ENCODE measurements at regions not wholly inside any gene's neighbourhood (a gene's known extent, or its start where the extent isn't known, plus 50 kb on each side); places are given as distances from the start of the nearest gene placed in this dataset.

- no peak for DNase-seq
Observed at GRCh38 chr6:71399279-71399678, 110.7 kb downstream of the OGFRL1 start.

GRCh38 chr6:71400852-71401251, 112.2 kb downstream of the OGFRL1 start:
- DNase-seq, result no peak

- DNase-seq, result no peak
Observed at GRCh38 chr6:71402096-71402495, 113.5 kb downstream of the OGFRL1 start.

DNA sequence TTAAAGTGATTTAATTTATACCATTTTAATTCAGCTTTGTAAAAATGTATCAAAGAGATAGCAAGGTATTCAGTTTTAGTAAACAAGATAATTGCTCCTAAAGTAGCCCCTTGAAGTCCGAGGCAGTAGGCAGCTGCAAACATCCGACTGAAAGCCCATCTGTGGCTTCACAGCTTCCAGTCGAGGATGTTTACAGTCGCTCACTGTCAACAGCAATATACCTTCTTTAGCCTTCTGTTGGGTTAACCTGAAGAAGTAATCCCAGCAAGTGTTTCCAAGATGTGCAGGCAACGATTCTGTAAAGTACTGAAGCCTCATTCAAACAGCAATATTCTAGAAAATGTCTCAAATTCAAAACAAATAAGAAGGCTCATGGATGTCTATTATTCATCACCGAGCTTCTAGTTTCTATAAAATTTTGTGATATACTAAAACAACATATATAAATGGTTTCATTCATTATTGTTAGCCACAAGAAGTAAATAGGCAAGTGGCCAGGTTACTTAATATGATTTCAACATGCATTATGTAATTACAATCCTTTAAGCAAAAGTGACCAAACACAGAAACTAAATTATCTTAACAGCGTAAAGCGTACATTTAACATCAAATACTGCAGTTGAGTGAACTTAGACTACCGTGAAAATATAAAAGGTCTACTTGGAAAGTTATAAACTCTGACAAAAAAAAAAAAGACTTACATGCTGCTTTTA, 115.0 kb downstream of the OGFRL1 start:
- no peak for DNase-seq

- no peak for DNase-seq
Observed at GRCh38 chr6:71404145-71404966, 115.7 kb downstream of the OGFRL1 start.

- DNase-seq, result no peak
Observed at GRCh38 chr6:71404967-71405278, 116.3 kb downstream of the OGFRL1 start.

DNA sequence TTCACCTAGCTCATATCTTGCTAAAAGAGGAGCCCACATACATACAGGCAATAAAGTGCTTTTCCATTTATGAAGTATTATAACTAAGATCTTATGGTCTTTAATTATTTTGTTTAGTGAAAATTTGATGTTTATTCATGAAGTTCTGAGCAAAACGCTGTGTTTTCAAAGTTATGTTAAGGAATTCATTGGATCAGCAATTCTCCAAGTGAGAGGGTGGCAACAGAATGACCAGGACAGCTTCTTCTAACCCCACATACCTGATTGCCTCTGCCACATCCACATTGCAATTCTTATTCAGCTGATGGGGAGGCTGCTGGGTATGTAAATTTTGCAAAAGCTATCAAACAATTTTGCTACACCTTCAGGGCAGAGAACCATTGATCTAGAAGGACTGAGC, 116.8 kb downstream of the OGFRL1 start:
- DNase-seq, result no peak

- DNase-seq, result no peak
Observed at GRCh38 chr6:71406865-71407860, 118.6 kb downstream of the OGFRL1 start.

DNA sequence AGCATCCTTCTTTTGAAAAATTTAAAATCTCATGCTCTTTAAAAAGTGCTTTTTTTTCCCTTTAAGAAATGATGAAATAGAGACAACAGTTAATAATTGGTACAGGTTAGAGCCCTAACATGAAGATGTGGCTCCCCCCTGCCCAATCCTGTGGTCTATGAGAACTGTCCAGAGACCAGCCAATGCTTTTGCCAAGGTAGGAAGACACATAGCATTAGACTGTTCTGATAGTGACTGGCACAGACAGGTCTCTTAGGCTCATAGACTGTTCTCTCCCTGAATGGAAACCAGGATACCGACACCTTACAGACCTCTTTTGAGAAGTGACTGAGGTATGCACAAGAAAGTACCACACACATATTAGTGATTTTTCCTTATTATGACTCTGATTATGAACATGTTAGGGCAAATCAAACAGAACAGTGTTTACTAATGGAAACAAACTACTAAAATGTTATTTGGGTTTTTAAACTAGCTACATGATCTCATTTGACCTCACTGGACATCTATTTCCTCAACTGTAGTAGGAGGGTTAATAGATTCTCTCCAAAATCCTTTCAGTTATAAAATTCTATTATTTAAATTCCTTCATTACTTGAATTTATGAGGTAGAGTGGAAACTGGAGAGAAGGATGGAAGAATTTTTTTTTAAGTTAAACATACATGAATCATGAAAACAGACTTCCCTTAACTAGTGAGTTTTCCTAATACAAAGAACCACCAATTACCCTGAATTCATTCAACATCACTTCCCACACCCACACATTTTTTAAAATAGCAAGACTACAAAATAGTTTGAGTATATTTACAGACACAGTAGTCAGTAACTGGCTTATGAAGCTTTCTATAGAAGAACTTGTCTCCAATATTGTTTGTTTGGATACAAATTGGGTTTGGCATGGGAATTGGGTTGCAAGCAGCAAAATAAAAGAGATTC, 120.4 kb downstream of the OGFRL1 start:
- DNase-seq, result no peak

- DNase-seq, result no peak
Observed at GRCh38 chr6:71410164-71410566, 121.6 kb downstream of the OGFRL1 start.

DNA sequence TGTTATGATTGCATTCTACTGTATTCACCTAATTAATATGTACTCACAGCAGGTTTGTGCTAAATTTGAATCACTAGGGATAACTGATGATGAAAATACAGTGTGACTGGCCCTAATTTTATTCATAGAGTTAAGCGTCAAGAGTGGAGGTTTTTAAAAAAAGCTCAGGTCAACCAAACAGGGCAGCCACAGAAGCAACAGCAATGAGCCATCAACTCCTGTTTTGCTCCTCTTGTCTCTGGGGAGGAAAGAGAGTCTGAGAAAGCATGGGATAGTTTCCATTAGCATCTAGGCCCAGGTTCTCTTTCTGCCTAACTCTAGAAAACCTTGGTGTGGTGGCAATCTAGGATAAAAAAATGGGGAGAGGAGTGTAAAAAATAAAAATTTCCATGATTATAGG, 122.1 kb downstream of the OGFRL1 start:
- DNase-seq, result no peak

DNA sequence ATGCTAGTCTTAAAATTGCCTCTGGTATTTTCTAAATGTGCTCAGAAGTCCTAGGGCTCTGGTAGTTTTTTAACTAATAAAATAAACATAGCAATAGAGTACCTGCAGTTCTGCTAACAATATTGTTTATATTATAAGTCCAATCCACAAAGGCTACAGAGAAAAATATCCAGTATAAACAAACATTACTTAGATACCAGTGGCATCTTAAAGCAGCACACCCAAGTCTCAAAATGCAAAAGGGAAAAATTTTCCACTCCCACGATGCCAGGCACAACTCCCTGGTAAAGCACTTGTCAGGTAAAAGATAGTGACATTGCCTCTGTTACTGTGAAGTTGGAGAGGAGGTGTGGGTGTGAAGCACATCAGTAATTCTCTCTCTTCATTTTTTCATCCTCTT, 123.3 kb downstream of the OGFRL1 start:
- no peak for DNase-seq

- DNase-seq, result no peak
Observed at GRCh38 chr6:71412559-71413140, 124.0 kb downstream of the OGFRL1 start.

DNA sequence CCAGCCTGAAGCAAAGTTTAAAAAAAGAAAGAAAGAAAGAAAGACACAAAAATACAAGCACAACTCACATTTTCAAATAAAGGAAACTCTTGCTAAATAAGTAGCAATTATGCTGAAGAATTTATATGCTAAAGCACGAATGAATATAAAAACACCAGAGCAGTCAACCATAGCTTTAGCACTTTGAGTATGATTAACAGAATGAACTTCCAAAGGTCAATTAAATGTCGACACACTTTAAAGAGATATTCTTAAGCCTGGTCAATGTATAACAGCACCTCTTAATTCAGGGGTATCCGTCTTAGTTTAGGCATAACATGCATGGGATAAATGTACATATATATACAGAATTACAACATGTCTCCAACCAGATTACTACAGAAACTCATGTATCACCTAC, 125.9 kb downstream of the OGFRL1 start:
- no peak for DNase-seq

GRCh38 chr6:71419217-71420094, 130.8 kb downstream of the OGFRL1 start:
- DNase-seq, result no peak

DNA sequence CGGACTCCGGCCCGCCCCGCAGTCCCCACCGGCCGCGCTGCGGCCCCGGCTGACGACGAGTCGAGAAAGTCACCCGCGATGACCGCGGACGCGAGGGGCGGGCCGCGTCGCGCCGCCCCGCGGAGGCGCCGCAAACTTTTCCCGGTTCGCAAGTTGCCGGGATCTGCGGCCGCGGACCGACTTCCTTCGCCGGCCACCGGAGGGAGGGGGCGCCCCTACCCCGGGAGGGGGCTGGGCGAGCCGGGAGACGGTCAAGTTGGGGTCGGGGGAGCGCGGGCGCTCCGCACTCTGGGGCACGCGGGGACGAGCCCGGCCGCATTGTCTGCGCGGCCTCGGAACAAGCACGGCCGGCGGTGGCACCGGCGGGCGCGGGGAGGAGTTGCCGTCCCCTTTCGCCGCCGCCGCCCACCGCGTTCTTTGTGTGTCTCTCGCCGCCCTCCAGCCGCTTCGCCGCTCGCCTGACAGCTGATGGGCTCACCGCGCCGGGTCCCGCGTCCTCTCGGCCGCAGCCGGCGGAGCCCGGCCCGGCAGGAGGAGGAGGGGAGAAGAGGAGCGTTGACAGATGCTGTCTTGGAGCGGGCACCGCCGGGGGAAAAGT, 131.6 kb downstream of the OGFRL1 start:
- no peak for DNase-seq

GRCh38 chr6:71420693-71421328, 132.2 kb downstream of the OGFRL1 start:
- no peak for DNase-seq

DNA sequence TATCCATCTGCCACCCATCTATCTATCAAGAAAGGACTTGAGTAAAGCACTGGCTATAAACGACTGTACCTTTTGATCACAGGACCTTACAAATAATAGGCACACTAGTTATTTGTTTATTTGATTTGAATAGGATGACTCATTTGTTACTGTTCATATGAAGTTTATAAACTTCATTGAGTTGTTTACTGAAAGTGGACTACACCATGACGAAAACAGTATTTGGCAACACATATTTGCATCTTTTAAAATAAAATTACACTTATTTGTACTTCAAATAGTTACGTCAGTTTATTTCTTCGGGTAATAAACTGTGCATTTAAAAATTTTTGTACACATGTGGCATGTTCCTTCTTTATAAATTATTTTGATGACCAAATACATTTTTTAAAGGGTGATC, 133.0 kb downstream of the OGFRL1 start:
- no peak for DNase-seq

DNA sequence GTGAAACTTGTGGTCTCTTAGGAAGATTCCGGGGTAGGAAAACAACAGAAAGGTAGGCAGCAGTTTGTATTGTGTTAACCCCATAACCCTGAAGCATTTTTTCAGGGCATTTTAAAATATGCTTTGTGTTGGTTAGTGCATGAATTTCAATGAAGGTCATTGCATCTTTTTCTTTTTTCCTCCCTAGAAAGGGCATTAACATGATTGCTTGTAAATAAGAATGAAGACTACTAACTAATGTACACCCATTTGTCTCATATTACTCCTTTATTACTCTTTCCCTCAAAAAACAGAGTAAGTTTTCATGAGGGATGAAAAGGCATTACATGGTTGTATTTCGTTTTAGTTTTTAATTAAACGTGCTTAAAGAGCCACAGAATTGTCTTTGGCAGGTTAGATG, 141.4 kb downstream of the OGFRL1 start:
- DNase-seq, result no peak

GRCh38 chr6:71433441-71433840, 144.8 kb downstream of the OGFRL1 start:
- DNase-seq, result no peak
